ENCODE measurements at regions not wholly inside any gene's neighbourhood (a gene's known extent, or its start where the extent isn't known, plus 50 kb on each side); places are given as distances from the start of the nearest gene placed in this dataset.
"Not testable (repeated sequence)": the region's sequence is repeated elsewhere in the genome, so short reads cannot be mapped to it uniquely, and the experiment has no call there.

- in situ Hi-C loops (cut with HindIII; ENCODE audit: low sequenced_read_pairs): no loop called here
Measured at GRCh38 chr2:18950361-18950851, 361.0 kb upstream of the NT5C1B start.

GRCh38 chr2:18949871-18950270, 360.5 kb upstream of the NT5C1B start:
- no peak overlapping the region for H3K4me3 ChIP-seq (ENCODE audit: low read depth, low read length)
- DNase-seq (ENCODE audit: low read depth): no peak
- in situ Hi-C loops (cut with HindIII; ENCODE audit: low sequenced_read_pairs): no loop called here
- TF ChIP-seq, protein P1, sequence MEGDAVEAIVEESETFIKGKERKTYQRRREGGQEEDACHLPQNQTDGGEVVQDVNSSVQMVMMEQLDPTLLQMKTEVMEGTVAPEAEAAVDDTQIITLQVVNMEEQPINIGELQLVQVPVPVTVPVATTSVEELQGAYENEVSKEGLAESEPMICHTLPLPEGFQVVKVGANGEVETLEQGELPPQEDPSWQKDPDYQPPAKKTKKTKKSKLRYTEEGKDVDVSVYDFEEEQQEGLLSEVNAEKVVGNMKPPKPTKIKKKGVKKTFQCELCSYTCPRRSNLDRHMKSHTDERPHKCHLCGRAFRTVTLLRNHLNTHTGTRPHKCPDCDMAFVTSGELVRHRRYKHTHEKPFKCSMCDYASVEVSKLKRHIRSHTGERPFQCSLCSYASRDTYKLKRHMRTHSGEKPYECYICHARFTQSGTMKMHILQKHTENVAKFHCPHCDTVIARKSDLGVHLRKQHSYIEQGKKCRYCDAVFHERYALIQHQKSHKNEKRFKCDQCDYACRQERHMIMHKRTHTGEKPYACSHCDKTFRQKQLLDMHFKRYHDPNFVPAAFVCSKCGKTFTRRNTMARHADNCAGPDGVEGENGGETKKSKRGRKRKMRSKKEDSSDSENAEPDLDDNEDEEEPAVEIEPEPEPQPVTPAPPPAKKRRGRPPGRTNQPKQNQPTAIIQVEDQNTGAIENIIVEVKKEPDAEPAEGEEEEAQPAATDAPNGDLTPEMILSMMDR (IDR thresholded peaks at IDR 0.05; ENCODE audit: low read depth, low read length, missing control alignments): no peak

More at GRCh38 chr2:18950361-18950851, 361.0 kb upstream of the NT5C1B start:
- TF ChIP-seq, protein P1 (IDR thresholded peaks at IDR 0.05; ENCODE audit: low read depth, low read length, missing control alignments): no peak
- DNase-seq (ENCODE audit: low read depth): no peak
- H3K4me3 ChIP-seq (ENCODE audit: low read depth, low read length): no peak overlapping the region

DNA sequence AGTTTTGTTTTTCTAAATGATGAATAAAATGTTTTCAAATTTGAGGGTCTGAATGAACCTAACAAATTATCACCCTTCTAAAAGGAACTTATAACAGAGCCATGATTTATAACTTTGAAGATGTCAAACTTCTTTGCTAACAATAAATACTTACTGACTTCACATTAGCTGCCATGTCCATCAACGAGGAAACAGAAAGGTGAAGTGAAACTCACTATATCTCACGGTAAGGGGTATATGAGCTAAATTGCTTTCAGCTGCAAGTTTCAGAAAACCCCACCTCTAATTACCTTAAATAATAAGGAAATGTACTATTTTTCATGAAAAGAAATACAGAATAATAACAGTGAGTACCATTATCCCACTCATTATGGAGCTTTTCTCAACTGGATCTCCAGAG, 350.8 kb upstream of the NT5C1B start:
- no peak overlapping the region for H3K4me3 ChIP-seq (ENCODE audit: low read depth, low read length)
- in situ Hi-C loops (cut with HindIII; ENCODE audit: low sequenced_read_pairs): no loop called here
- TF ChIP-seq, protein P1 (IDR thresholded peaks at IDR 0.05; ENCODE audit: low read depth, low read length, missing control alignments): no peak
- DNase-seq (ENCODE audit: low read depth): no peak

DNA sequence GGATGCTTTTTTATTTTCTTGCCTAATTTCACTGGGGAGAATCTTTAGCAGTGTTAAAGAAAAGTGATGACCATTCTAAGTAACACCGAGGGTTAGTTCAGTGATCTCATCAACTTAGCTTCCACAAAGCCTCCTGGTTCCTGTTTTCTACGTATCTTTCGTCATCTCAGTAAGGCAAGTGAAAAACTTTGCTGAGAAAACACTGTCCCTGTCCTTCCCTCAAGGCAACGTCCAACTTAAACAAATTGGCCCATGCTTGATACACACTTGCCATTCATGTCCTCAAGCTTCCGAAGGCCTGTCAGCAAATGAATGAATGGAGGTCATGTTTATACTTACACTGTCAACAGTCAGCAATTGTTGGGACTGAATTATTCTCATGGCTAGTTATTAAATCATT, 350.4 kb upstream of the NT5C1B start:
- H3K4me3 ChIP-seq (ENCODE audit: low read depth, low read length); in situ Hi-C loops (cut with HindIII; ENCODE audit: low sequenced_read_pairs); DNase-seq (ENCODE audit: low read depth): not testable (repeated sequence)

GRCh38 chr2:18934886-18935285, 345.5 kb upstream of the NT5C1B start:
- H3K4me3 ChIP-seq (ENCODE audit: low read depth, low read length): no peak overlapping the region
- DNase-seq (ENCODE audit: low read depth): no peak
- TF ChIP-seq, protein P1 (IDR thresholded peaks at IDR 0.05; ENCODE audit: low read depth, low read length, missing control alignments): no peak
- in situ Hi-C loops (cut with HindIII; ENCODE audit: low sequenced_read_pairs): no loop called here

DNA sequence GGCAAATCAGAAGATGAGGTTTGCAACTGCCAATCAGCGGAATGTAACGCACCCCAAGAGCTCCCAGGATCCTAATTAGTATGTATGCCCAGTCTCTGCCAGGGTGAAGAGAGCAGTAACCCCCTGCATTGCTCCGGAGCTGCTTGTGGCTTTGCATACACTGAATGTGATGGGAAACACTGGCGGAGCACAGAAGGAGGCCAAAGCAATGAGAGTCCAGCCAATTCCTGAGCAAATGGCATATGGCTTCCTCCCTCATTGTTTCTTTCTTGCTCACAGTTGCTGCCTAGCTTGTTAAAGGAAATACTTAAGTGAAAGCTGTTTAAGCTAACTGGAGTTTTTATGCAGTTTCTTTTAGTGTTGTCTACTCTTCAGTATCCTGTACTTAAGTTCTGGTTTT, 343.5 kb upstream of the NT5C1B start:
- TF ChIP-seq, protein P1 (IDR thresholded peaks at IDR 0.05; ENCODE audit: low read depth, low read length, missing control alignments): no peak
- in situ Hi-C loops (cut with HindIII; ENCODE audit: low sequenced_read_pairs): no loop called here
- DNase-seq (ENCODE audit: low read depth): peak; percentile 40
- no peak overlapping the region for H3K4me3 ChIP-seq (ENCODE audit: low read depth, low read length)

- no peak overlapping the region for H3K4me3 ChIP-seq (ENCODE audit: low read depth, low read length)
- DNase-seq (ENCODE audit: low read depth): no peak
- TF ChIP-seq, protein P1 (IDR thresholded peaks at IDR 0.05; ENCODE audit: low read depth, low read length, missing control alignments): no peak
- in situ Hi-C loops (cut with HindIII; ENCODE audit: low sequenced_read_pairs): no loop called here
Measured at GRCh38 chr2:18930971-18931370, 341.6 kb upstream of the NT5C1B start.

Measured in astrocyte of the cerebellum (primary cell).